K562 (cell line): ENCODE measurements at regions not wholly inside any gene's neighbourhood (a gene's known extent, or its start where the extent isn't known, plus 50 kb on each side); places are given as distances from the start of the nearest gene placed in this dataset.

Experiments used
- ATAC-seq: fragments of 200-7000 bp; cut with Tn5 transposase; 3 replicates; pipeline ENCODE4 v1.9.1; 2020; ENCODE audit warnings: moderate library complexity
- BruUV-seq: library from RNA; stranded (reverse); fragments of 400-500 nt; replicated peaks from 2 replicates; lab custom pipeline; 2021; lab: Mats Ljungman, UMichigan
- CTCF ChIA-PET: fragments of 300-600 bp; formaldehyde crosslinking; extraction: SDS; loops from one replicate; lab custom pipeline; 2021; ENCODE audit warnings: low intra/inter-chr PET ratio; lab: Yijun Ruan, JAX
- POLR2A ChIA-PET: fragments of 300-600, 350-650 bp; sonication (Branson Sonifier 250); formaldehyde crosslinking; extraction: SDS; loops from one replicate; lab custom pipeline; 2021; ENCODE audit warnings: antibody characterized with exemption, inconsistent platforms; lab: Yijun Ruan, JAX
- DNase-seq, 4 experiments: peaks; one replicate each; pipeline versions ENCODE4 v3.0.0 to v3.0.0-alpha.2; 2011 to 2018; ENCODE audit warnings: low spot score in 3 of 4, mixed read lengths in 3 of 4; ENCODE audit errors: extremely low read depth in 1 of 4
- FAIRE-seq: peaks from 2 replicates; lab custom pipeline; 2011; peaks lifted over from hg19 to GRCh38; lab: Jason Lieb, UNC
- H2AFZ ChIP-seq: 2 replicates; pipeline ENCODE4 v1.6.0; 2011; ENCODE audit warnings: low read depth, low read length, control low read depth, inconsistent platforms
- H3K27ac ChIP-seq: fragments of 200-600 bp; 3 replicates; pipeline ENCODE4 v1.8.0; 2011; ENCODE audit warnings: low read depth, mild to moderate bottlenecking, control low read depth, inconsistent platforms, low read length, moderate library complexity, mixed read lengths; ENCODE audit errors: extremely low read depth
- H3K27me3 ChIP-seq, 2 experiments: fragments of 300-600 bp in 1 of 2; 2 replicates in 1 of 2; 3 replicates in 1 of 2; pipeline versions ENCODE4 v1.6.0 to v1.8.0; 2011; ENCODE audit warnings: inconsistent platforms in 2 of 2, low read length in 2 of 2, mild to moderate bottlenecking in 1 of 2, mixed read lengths in 1 of 2, moderate library complexity in 1 of 2; ENCODE audit not compliant: control insufficient read depth in 2 of 2, insufficient read depth in 2 of 2
- H3K36me3 ChIP-seq: fragments of 300-600 bp; 3 replicates; pipeline ENCODE4 v1.8.0; 2011; ENCODE audit warnings: mild to moderate bottlenecking, low read length, inconsistent platforms; ENCODE audit not compliant: control insufficient read depth, insufficient read depth
- H3K4me1 ChIP-seq, 2 experiments: fragments of 200-600 bp in 1 of 2; replicated peaks in 1 of 2; 2 replicates in 1 of 2; 3 replicates in 1 of 2; pipeline versions ENCODE4 v1.5.1 to v1.8.0; 2011; ENCODE audit warnings: inconsistent platforms in 2 of 2, low read length in 2 of 2, mild to moderate bottlenecking in 1 of 2, mixed read lengths in 1 of 2, moderate library complexity in 1 of 2; ENCODE audit not compliant: control insufficient read depth in 2 of 2, insufficient read depth in 2 of 2
- H3K4me2 ChIP-seq: 2 replicates; pipeline ENCODE4 v1.6.1; 2011; ENCODE audit warnings: low read length, control low read depth, inconsistent platforms, mixed read lengths; ENCODE audit not compliant: insufficient read depth
- H3K4me3 ChIP-seq: fragments of 200-600 bp; sonication (generic), shearing (Covaris generic); 2 replicates; pipeline ENCODE4 v1.5.1; 2016; ENCODE audit warnings: control low read depth, inconsistent platforms
- H3K79me2 ChIP-seq: fragments of 200-600 bp; 3 replicates; pipeline ENCODE4 v1.8.0; 2011; ENCODE audit warnings: low read length, inconsistent platforms; ENCODE audit not compliant: control insufficient read depth, insufficient read depth
- H3K9ac ChIP-seq, 2 experiments: 2 replicates each; pipeline versions ENCODE4 v1.6.0 to v1.6.1; 2011; ENCODE audit warnings: low read depth in 2 of 2, low read length in 2 of 2, control low read depth in 1 of 2, inconsistent platforms in 1 of 2, mild to moderate bottlenecking in 1 of 2, mixed read lengths in 1 of 2; ENCODE audit not compliant: insufficient read depth in 1 of 2
- H3K9me1 ChIP-seq: one replicate; pipeline ENCODE4 v1.6.0; 2011; ENCODE audit warnings: inconsistent platforms, mild to moderate bottlenecking, low read length, moderate library complexity; ENCODE audit not compliant: control insufficient read depth, insufficient read depth
- H3K9me3 ChIP-seq: replicated peaks from 2 replicates; pipeline ENCODE4 v1.5.1; 2011; ENCODE audit warnings: low read depth, low read length, inconsistent platforms; ENCODE audit not compliant: control insufficient read depth, insufficient read depth
- H4K20me1 ChIP-seq: replicated peaks from 2 replicates; pipeline ENCODE4 v1.6.1; 2011; ENCODE audit warnings: low read length, inconsistent platforms, mixed read lengths; ENCODE audit not compliant: control insufficient read depth, insufficient read depth
- ADNP ChIP-seq: fragments of 200-800 bp; sonication (Bioruptor generic); IDR thresholded peaks from 2 replicates; pipeline ENCODE4 v1.6.1; 2016; ENCODE audit warnings: missing genetic modification characterization, missing compliant biosample characterization
- CBX3 ChIP-seq, 2 experiments: IDR thresholded peaks; 1 replicate in 1 of 2; 2 replicates in 1 of 2; pipeline ENCODE4 v1.6.1; 2012; ENCODE audit warnings: inconsistent platforms in 2 of 2, low read length in 2 of 2, borderline replicate concordance in 1 of 2, control low read depth in 1 of 2
- CHAMP1 ChIP-seq: fragments of 450-650 bp; IDR thresholded peaks from 2 replicates; pipeline ENCODE4 v1.6.1; 2016; ENCODE audit warnings: mild to moderate bottlenecking
- CHCHD3 ChIP-seq: fragments of 250-450 bp; sonication (Bioruptor Pico); IDR thresholded peaks from 2 replicates; pipeline ENCODE4 v2.1.2; 2022; ENCODE audit warnings: mild to moderate bottlenecking
- EGR1 ChIP-seq: fragments of 450-650 bp; conservative IDR thresholded peaks from 2 replicates; pipeline ENCODE4 v1.6.1; 2017; ENCODE audit warnings: mild to moderate bottlenecking
- GATAD2A ChIP-seq: fragments of 450-650 bp; IDR thresholded peaks from 2 replicates; pipeline ENCODE4 v1.6.1; 2017
- GTF2E2 ChIP-seq: fragments of 200-800 bp; sonication (Bioruptor generic); IDR thresholded peaks from 2 replicates; pipeline ENCODE4 v1.6.1; 2016; ENCODE audit warnings: missing genetic modification characterization, missing compliant biosample characterization
- SAFB2 ChIP-seq: fragments of 200-400 bp; formaldehyde crosslinking; IDR thresholded peaks from 2 replicates; pipeline ENCODE4 v1.6.1; 2018; ENCODE audit warnings: borderline replicate concordance, low read length, low read depth, moderate library complexity; ENCODE audit not compliant: severe bottlenecking
- SNAPC5 ChIP-seq: fragments of 250-450 bp; sonication (Bioruptor Pico); IDR thresholded peaks from 2 replicates; pipeline ENCODE4 v1.8.0; 2021; ENCODE audit warnings: moderate library complexity, mild to moderate bottlenecking, inconsistent platforms
- TFE3 ChIP-seq: fragments of 450-650 bp; formaldehyde crosslinking; IDR thresholded peaks from 2 replicates; pipeline ENCODE4 v1.4.0; 2020; ENCODE audit warnings: mild to moderate bottlenecking, mixed read lengths
- ZNF212 ChIP-seq: fragments of 450-650 bp; formaldehyde crosslinking; IDR thresholded peaks from 2 replicates; pipeline ENCODE4 v1.4.0; 2020; ENCODE audit warnings: mild to moderate bottlenecking
- ZNF444 ChIP-seq: fragments of 250-450 bp; sonication (Bioruptor Pico); IDR thresholded peaks from 2 replicates; pipeline ENCODE4 v1.4.0; 2020; ENCODE audit warnings: mild to moderate bottlenecking, moderate library complexity
- ZNF561 ChIP-seq: fragments of 450-650 bp; formaldehyde crosslinking; conservative IDR thresholded peaks from 2 replicates; pipeline ENCODE4 v1.4.0; 2020; ENCODE audit warnings: mild to moderate bottlenecking, moderate library complexity
- whole genome bisulfite sequencing: fragments of 100-300 bp; shearing (Covaris generic); methylation state at CpG from one replicate; pipeline ENCODE4 v1.1.6; 2016; ENCODE audit warnings: low coverage, mixed read lengths; ENCODE audit not compliant: insufficient coverage; ENCODE audit errors: missing lambda C conversion rate; 5-methylcytosine and 5-hydroxymethylcytosine counted together
- in situ Hi-C: fragments of 300-500 bp; cut with MboI; formaldehyde crosslinking; loops from 4 replicates; pipeline ENCODE4 v1.15.0; 2018; ENCODE audit warnings: inconsistent platforms, mixed read lengths
- intact Hi-C: fragments of 100-400 bp; cut with micrococcal nuclease; formaldehyde crosslinking; loops from 2 replicates; pipeline ENCODE4 v1.14.2; 2022
- TF ChIP-seq, protein P1 (sequence below): fragments of 250-450 bp; sonication (Bioruptor Pico); IDR thresholded peaks from 2 replicates; pipeline ENCODE4 v1.4.0; 2020; ENCODE audit warnings: borderline replicate concordance

GRCh38 chr11:86151174-86152005 is 82.5 kb upstream of the PICALM start:
- H3K27me3 ChIP-seq, result no peaks in the 10 kb centered on the region; a peak in 1 of 5 replicates
- H3K79me2 ChIP-seq, result peaks cover 30% of the 10 kb centered on the region; the same call in 2 of the 3 replicates
- BruUV-seq, result no TSS peak
- CTCF ChIA-PET, result no interaction called here
- 2% methylated on average over 3 of the region's 3 CpGs for WGBS
- H3K9ac ChIP-seq, result peak overlapping the region; percentile 33 to 59; a peak in 3 of 4 replicates
- H3K27ac ChIP-seq, result peak overlapping the region; percentile 78
- FAIRE-seq (peak; percentile 91), DNase-seq (peak; percentile 76 to 96 (median 86)), ATAC-seq (peak; percentile 79)
- H2AFZ ChIP-seq, result peak overlapping the region; percentile 25; the same call in 1 of the 2 replicates
- POLR2A ChIA-PET, result interaction anchor here (1.0 to 2.1 kb wide), 8 partner anchors 8 to 109 kb away, joined by 3 to 18 read pairs (median 4); partner anchors contain the start of gene PICALM
- intact Hi-C loops (loop anchor here (1.0 to 5.0 kb wide), 5 partner anchors 31 to 109 kb away; no protein-coding TSS in a partner anchor), in situ Hi-C loops (no loop called here)
- H3K9me3 ChIP-seq, result no peaks in the 10 kb centered on the region
- peaks cover 46 to 78% of the 10 kb centered on the region in 2 experiments for H3K4me1 ChIP-seq
- H3K36me3 ChIP-seq, result no peaks in the 10 kb centered on the region
- H3K4me2 ChIP-seq, result peak overlapping the region; percentile 66
- no peaks in the 10 kb centered on the region for H4K20me1 ChIP-seq
- no peaks in the 10 kb centered on the region for H3K9me1 ChIP-seq
- H3K4me3 ChIP-seq, result no peak overlapping the region; the same call in 1 of the 2 replicates
- TF ChIP-seq ZNF561 (CRISPR knock-in tag) (no peak), SAFB2 (no peak), ZNF212 (CRISPR knock-in tag) (no peak), CBX3 (IDR thresholded peaks at IDR 0.05; ENCODE audit: borderline replicate concordance in 1 of 2, low read length in 2 of 2) (peak in 1 of 2 experiments; percentile 85; a peak in 1 of 3 replicates), TFE3 (CRISPR knock-in tag) (no peak), SNAPC5 (CRISPR knock-in tag) (no peak), CHCHD3 (CRISPR knock-in tag) (no peak), EGR1 (no peak), CHAMP1 (peak; percentile 89), GATAD2A (peak; percentile 69; the same call in 1 of the 2 replicates), GTF2E2 (tag) (no peak; the same call in 1 of the 2 replicates), ZNF444 (CRISPR knock-in tag) (no peak), ADNP (no peak)
- TF ChIP-seq, protein P1, sequence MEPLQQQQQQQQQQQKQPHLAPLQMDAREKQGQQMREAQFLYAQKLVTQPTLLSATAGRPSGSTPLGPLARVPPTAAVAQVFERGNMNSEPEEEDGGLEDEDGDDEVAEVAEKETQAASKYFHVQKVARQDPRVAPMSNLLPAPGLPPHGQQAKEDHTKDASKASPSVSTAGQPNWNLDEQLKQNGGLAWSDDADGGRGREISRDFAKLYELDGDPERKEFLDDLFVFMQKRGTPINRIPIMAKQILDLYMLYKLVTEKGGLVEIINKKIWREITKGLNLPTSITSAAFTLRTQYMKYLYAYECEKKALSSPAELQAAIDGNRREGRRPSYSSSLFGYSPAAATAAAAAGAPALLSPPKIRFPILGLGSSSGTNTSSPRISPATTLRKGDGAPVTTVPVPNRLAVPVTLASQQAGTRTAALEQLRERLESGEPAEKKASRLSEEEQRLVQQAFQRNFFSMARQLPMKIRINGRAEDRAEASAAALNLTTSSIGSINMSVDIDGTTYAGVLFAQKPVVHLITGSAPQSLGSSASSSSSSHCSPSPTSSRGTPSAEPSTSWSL (CRISPR knock-in tag), result no peak
